HepG2 (cell line): ENCODE measurements at regions not wholly inside any gene's neighbourhood (a gene's known extent, or its start where the extent isn't known, plus 50 kb on each side); places are given as distances from the start of the nearest gene placed in this dataset.

Experiments used
- ATAC-seq: fragments of 200-7000 bp; cut with Tn5 transposase; 3 replicates; pipeline ENCODE4 v1.9.1; 2020; ENCODE audit warnings: mild to moderate bottlenecking, moderate library complexity
- BruUV-seq: library from RNA; stranded (reverse); fragments of 400-500 nt; replicated peaks from 2 replicates; lab custom pipeline; 2021; lab: Mats Ljungman, UMichigan
- CTCF ChIA-PET: fragments of 300-600 bp; formaldehyde crosslinking; extraction: SDS; loops from one replicate; lab custom pipeline; 2021; ENCODE audit warnings: low total read pairs, inconsistent platforms, low intra/inter-chr PET ratio; lab: Yijun Ruan, JAX
- POLR2A ChIA-PET: fragments of 350-600 bp; sonication (Branson Sonifier 250); formaldehyde crosslinking; loops from one replicate; lab custom pipeline; 2020; ENCODE audit warnings: antibody characterized with exemption, inconsistent platforms; lab: Yijun Ruan, JAX
- DNase-seq: peaks from one replicate; pipeline ENCODE4 v3.0.0-alpha.2; 2015; ENCODE audit warnings: low spot score
- FAIRE-seq: peaks from 3 replicates; lab custom pipeline; 2011; peaks lifted over from hg19 to GRCh38; lab: Jason Lieb, UNC
- H2AFZ ChIP-seq: one replicate; pipeline ENCODE4 v1.6.1; 2011; ENCODE audit warnings: low read length, inconsistent platforms
- H3K27ac ChIP-seq: fragments of 300-600 bp; 3 replicates; pipeline ENCODE4 v1.8.0; 2011; ENCODE audit warnings: mixed run types, mild to moderate bottlenecking, mixed read lengths, low read length, inconsistent platforms; ENCODE audit not compliant: insufficient read depth; ENCODE audit errors: extremely low read length
- H3K27me3 ChIP-seq, 2 experiments: fragments of 200-600 bp in 1 of 2; 2 replicates in 1 of 2; 3 replicates in 1 of 2; pipeline versions ENCODE4 v1.6.0 to v1.8.0; 2011; ENCODE audit warnings: low read length in 2 of 2, mild to moderate bottlenecking in 2 of 2, moderate library complexity in 2 of 2, inconsistent platforms in 1 of 2; ENCODE audit not compliant: insufficient read depth in 2 of 2, control insufficient read depth in 1 of 2
- H3K36me3 ChIP-seq, 2 experiments: fragments of 200-600 bp in 1 of 2; replicated peaks in 1 of 2; 2 replicates in 1 of 2; 3 replicates in 1 of 2; pipeline versions ENCODE4 v1.5.1 to v1.8.0; 2011; ENCODE audit warnings: low read length in 2 of 2, inconsistent platforms in 1 of 2; ENCODE audit not compliant: insufficient read depth in 2 of 2, control insufficient read depth in 1 of 2
- H3K4me1 ChIP-seq: 2 replicates; pipeline ENCODE4 v1.5.1; 2012; ENCODE audit warnings: low read length, inconsistent platforms; ENCODE audit not compliant: insufficient read depth
- H3K4me2 ChIP-seq: 2 replicates; pipeline ENCODE4 v1.6.0; 2011; ENCODE audit warnings: low read depth, low read length, inconsistent platforms
- H3K4me3 ChIP-seq, 3 experiments: fragments of 200-600 bp in 1 of 3; sonication (generic), shearing (Covaris generic) in 1 of 3; replicated peaks in 1 of 3; 2 replicates each; pipeline ENCODE4 v1.5.1; 2011 to 2016; ENCODE audit warnings: low read length in 3 of 3, inconsistent platforms in 2 of 3, low read depth in 2 of 3, mild to moderate bottlenecking in 2 of 3, control low read depth in 1 of 3, mixed read lengths in 1 of 3; ENCODE audit not compliant: insufficient read depth in 1 of 3
- H3K79me2 ChIP-seq: one replicate; pipeline ENCODE4 v1.6.1; 2011; ENCODE audit warnings: low read length, inconsistent platforms; ENCODE audit not compliant: insufficient read depth
- H3K9ac ChIP-seq: 2 replicates; pipeline ENCODE4 v1.6.0; 2011; ENCODE audit warnings: mild to moderate bottlenecking, low read depth, low read length, inconsistent platforms; ENCODE audit not compliant: insufficient read depth
- H3K9me3 ChIP-seq: 2 replicates; pipeline ENCODE4 v1.5.1; 2012; ENCODE audit warnings: mild to moderate bottlenecking, low read length
- H4K20me1 ChIP-seq: 2 replicates; pipeline ENCODE4 v1.6.0; 2011; ENCODE audit warnings: inconsistent platforms, mild to moderate bottlenecking, low read length, moderate library complexity; ENCODE audit not compliant: insufficient read depth
- CCDC6 ChIP-seq: sonication (generic); formaldehyde crosslinking; IDR thresholded peaks from 2 replicates; pipeline ENCODE4 v1.8.1; 2022; ENCODE audit warnings: mild to moderate bottlenecking, missing genetic modification reagents, moderate library complexity
- GRHL1 ChIP-seq: sonication (generic); formaldehyde crosslinking; conservative IDR thresholded peaks from 2 replicates; pipeline ENCODE4 v1.8.0; 2022; ENCODE audit warnings: missing genetic modification reagents
- HOXA5 ChIP-seq: sonication (generic); formaldehyde crosslinking; IDR thresholded peaks from 2 replicates; pipeline ENCODE4 v1.4.0; 2020; ENCODE audit warnings: missing genetic modification reagents
- KDM3A ChIP-seq: IDR thresholded peaks from 2 replicates; pipeline ENCODE4 v1.6.1; 2018; ENCODE audit warnings: low read depth, missing compliant biosample characterization
- KMT2A ChIP-seq: sonication (generic); formaldehyde crosslinking; IDR thresholded peaks from 2 replicates; pipeline ENCODE4 v1.4.0; 2020; ENCODE audit warnings: missing genetic modification reagents
- MATR3 ChIP-seq: sonication (generic); formaldehyde crosslinking; IDR thresholded peaks from 2 replicates; pipeline ENCODE4 v1.4.0; 2020; ENCODE audit warnings: missing genetic modification reagents
- MED13 ChIP-seq: sonication (generic); formaldehyde crosslinking; IDR thresholded peaks from 2 replicates; pipeline ENCODE4 v1.5.0; 2020; ENCODE audit warnings: missing genetic modification reagents
- MTF2 ChIP-seq: sonication (generic); formaldehyde crosslinking; IDR thresholded peaks from 2 replicates; pipeline ENCODE4 v1.5.0; 2020; ENCODE audit warnings: missing genetic modification reagents, borderline replicate concordance
- PBX2 ChIP-seq: IDR thresholded peaks from 2 replicates; pipeline ENCODE4 v1.6.1; 2016; ENCODE audit warnings: control low read depth
- RBM22 ChIP-seq: fragments of 200-400 bp; formaldehyde crosslinking; optimal IDR thresholded peaks from 2 replicates; pipeline ENCODE3; 2017; ENCODE audit warnings: mild to moderate bottlenecking, low read length, moderate library complexity
- TBP ChIP-seq: sonication (generic); formaldehyde crosslinking; IDR thresholded peaks from 2 replicates; pipeline ENCODE4 v1.5.0; 2020; ENCODE audit warnings: missing genetic modification reagents
- ZBTB3 ChIP-seq: sonication (generic); formaldehyde crosslinking; IDR thresholded peaks from 2 replicates; pipeline ENCODE4 v1.4.0; 2020; ENCODE audit warnings: low read depth, mild to moderate bottlenecking, moderate library complexity, missing genetic modification reagents, borderline replicate concordance
- ZFP90 ChIP-seq: sonication (generic); formaldehyde crosslinking; IDR thresholded peaks from 2 replicates; pipeline ENCODE4 v1.8.0; 2022; ENCODE audit warnings: missing genetic modification reagents, mild to moderate bottlenecking, inconsistent platforms, borderline replicate concordance
- ZNF512B ChIP-seq: sonication (generic); formaldehyde crosslinking; IDR thresholded peaks from 2 replicates; pipeline ENCODE4 v1.5.1; 2020; ENCODE audit warnings: missing genetic modification reagents, mild to moderate bottlenecking, borderline replicate concordance
- ZNF597 ChIP-seq: sonication (generic); formaldehyde crosslinking; IDR thresholded peaks from 2 replicates; pipeline ENCODE4 v1.5.0; 2020; ENCODE audit warnings: missing genetic modification reagents
- ZNF644 ChIP-seq: IDR thresholded peaks from 2 replicates; pipeline ENCODE4 v1.6.1; 2016; ENCODE audit warnings: low read depth
- in situ Hi-C: cut with HindIII; loops from 2 replicates; pipeline ENCODE4 v1.10.0; 2017; ENCODE audit warnings: low pct_unique_long_range_greater_than_20kb; ENCODE audit not compliant: extremely low pct_ligation_motif_present
- intact Hi-C: fragments of 100-400 bp; cut with micrococcal nuclease; formaldehyde crosslinking; loops from one replicate; pipeline ENCODE4 v1.10.0; 2022; ENCODE audit not compliant: unreplicated experiment

GRCh38 chr4:162610116-162610515, 446.3 kb upstream of the FSTL5 start:
- FAIRE-seq, result no peak
- TF ChIP-seq RBM22 (no peak), CCDC6 (CRISPR knock-in tag) (no peak), KMT2A (no peak), ZBTB3 (no peak), KDM3A (no peak), MED13 (no peak), ZFP90 (no peak), HOXA5 (CRISPR knock-in tag) (no peak), MATR3 (CRISPR knock-in tag) (no peak), PBX2 (CRISPR knock-in tag) (no peak), ZNF597 (CRISPR knock-in tag) (no peak), TBP (CRISPR knock-in tag) (no peak), MTF2 (CRISPR knock-in tag) (no peak), ZNF644 (no peak), ZNF512B (no peak), GRHL1 (CRISPR knock-in tag) (no peak)

More at GRCh38 chr4:162610116-162610515, 446.3 kb upstream of the FSTL5 start:
- H3K27me3 ChIP-seq, result no peaks in the 10 kb centered on the region
- H3K4me3 ChIP-seq, result no peak overlapping the region
- DNase-seq (no peak), ATAC-seq (no peak)
- in situ Hi-C loops (no loop called here), intact Hi-C loops (no loop called here)
- BruUV-seq, result no TSS peak
- H3K79me2 ChIP-seq, result no peaks in the 10 kb centered on the region
- H3K36me3 ChIP-seq, result no peaks in the 10 kb centered on the region
- no peak overlapping the region for H2AFZ ChIP-seq
- H3K4me2 ChIP-seq, result no peak overlapping the region
- H3K27ac ChIP-seq, result no peak overlapping the region
- no peaks in the 10 kb centered on the region for H3K9me3 ChIP-seq
- H4K20me1 ChIP-seq, result no peaks in the 10 kb centered on the region
- H3K9ac ChIP-seq, result no peak overlapping the region
- no peaks in the 10 kb centered on the region for H3K4me1 ChIP-seq
- ChIA-PET POLR2A (no interaction called here), CTCF (no interaction called here)
